Nephron progenitor cell (in vitro differentiated cells): ENCODE measurements at regions not wholly inside any gene's neighbourhood (a gene's known extent, or its start where the extent isn't known, plus 50 kb on each side); places are given as distances from the start of the nearest gene placed in this dataset.

ENCODE experiments used
- DNase-seq: peaks from one replicate; pipeline ENCODE4 v3.0.0; 2021
- H3K27ac Mint-ChIP-seq: 2 replicates; pipeline ENCODE4 v1.8.0; 2021; ENCODE audit warnings: mild to moderate bottlenecking, moderate library complexity, mixed read lengths
- H3K27me3 Mint-ChIP-seq: 2 replicates; pipeline ENCODE4 v1.8.0; 2021; ENCODE audit warnings: mild to moderate bottlenecking, low read depth, mixed read lengths; ENCODE audit not compliant: poor library complexity
- H3K36me3 Mint-ChIP-seq: 2 replicates; pipeline ENCODE4 v1.8.0; 2021; ENCODE audit warnings: low read depth, mixed read lengths
- H3K4me1 Mint-ChIP-seq: 2 replicates; pipeline ENCODE4 v1.8.0; 2021; ENCODE audit warnings: mixed read lengths
- H3K4me3 Mint-ChIP-seq: 2 replicates; pipeline ENCODE4 v1.8.0; 2021; ENCODE audit warnings: mild to moderate bottlenecking, moderate library complexity, mixed read lengths
- H3K9me3 Mint-ChIP-seq: 2 replicates; pipeline ENCODE4 v1.8.0; 2021; ENCODE audit warnings: mild to moderate bottlenecking, moderate library complexity, mixed read lengths
- CTCF ChIP-seq: fragments of 200-600 bp; sonication (generic); IDR thresholded peaks from 2 replicates; pipeline ENCODE4 v1.5.0; 2021; ENCODE audit warnings: antibody characterized with exemption

DNA sequence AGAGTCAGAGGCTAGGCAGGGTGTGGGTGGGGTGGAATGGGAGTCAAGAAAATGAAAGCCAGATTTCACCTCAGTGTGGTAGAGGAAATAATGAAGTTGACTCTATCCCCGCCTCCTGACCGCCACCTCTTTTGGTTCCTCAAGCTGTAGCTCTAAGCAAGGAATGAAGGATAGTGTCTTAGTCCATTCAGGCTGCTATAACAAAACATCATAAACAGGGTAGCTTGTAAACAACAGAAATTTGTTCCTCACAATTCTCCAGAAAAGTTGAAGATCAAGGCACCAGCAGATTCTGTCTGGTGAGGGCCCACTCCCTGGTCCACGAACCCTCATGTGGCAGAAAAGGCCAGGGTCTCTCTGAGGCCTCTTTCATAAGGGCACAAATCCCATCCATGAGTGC lies 109.1 kb upstream of the AMN1 start:
- Mint-ChIP-seq H3K27ac (no peak overlapping the region), H3K4me3 (no peak overlapping the region), H3K36me3 (peaks cover 10% of the 10 kb centered on the region), H3K4me1 (no peaks in the 10 kb centered on the region), H3K27me3 (peaks cover 4% of the 10 kb centered on the region), H3K9me3 (peaks cover 55% of the 10 kb centered on the region)
- no peak for DNase-seq
- no peak for TF ChIP-seq CTCF

DNA sequence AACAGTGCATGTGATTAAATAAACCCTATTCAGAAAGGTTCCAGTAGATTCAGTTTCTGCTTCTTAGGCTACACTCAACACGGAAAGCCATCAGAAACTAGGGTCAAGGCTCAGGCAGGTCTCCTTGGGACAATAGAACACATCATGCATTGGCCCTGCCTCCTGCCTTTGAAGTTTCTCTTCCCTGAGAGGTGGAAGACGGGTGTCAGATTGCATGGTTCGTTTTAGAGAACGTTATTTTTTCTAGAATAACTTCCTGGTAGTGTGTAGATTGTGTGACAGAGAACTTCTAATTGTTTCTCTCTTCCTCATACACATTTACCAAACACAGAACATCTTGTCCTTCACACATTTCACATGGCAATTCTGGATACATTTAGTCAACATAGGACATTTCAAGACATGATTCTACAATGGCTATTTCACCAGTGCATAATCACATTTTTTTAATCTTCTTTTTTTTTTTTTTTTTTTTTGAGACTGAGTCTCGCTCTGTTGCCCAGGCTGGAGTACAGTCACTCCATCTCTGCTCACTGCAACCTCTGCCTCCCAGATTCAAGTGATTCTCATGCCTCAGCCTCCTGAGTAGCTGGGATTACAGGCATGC lies 106.6 kb upstream of the AMN1 start:
- H3K27ac Mint-ChIP-seq, result no peak overlapping the region
- DNase-seq, result no peak
- peaks cover 61% of the 10 kb centered on the region for H3K9me3 Mint-ChIP-seq
- TF ChIP-seq CTCF, result no peak
- no peak overlapping the region for H3K4me3 Mint-ChIP-seq
- H3K36me3 Mint-ChIP-seq, result peaks cover 10% of the 10 kb centered on the region
- H3K4me1 Mint-ChIP-seq, result no peaks in the 10 kb centered on the region
- H3K27me3 Mint-ChIP-seq, result no peaks in the 10 kb centered on the region

GRCh38 chr12:31834150-31834549 lies 105.3 kb upstream of the AMN1 start:
- Mint-ChIP-seq H3K27ac (no peak overlapping the region), H3K27me3 (no peaks in the 10 kb centered on the region), H3K4me3 (no peak overlapping the region), H3K4me1 (no peaks in the 10 kb centered on the region), H3K9me3 (peaks cover 70% of the 10 kb centered on the region), H3K36me3 (peaks cover 14% of the 10 kb centered on the region)
- no peak for DNase-seq
- TF ChIP-seq CTCF, result no peak

GRCh38 chr12:31832740-31833729 lies 104.2 kb upstream of the AMN1 start:
- Mint-ChIP-seq H3K27me3 (no peaks in the 10 kb centered on the region), H3K27ac (no peak overlapping the region), H3K36me3 (peaks cover 8% of the 10 kb centered on the region), H3K4me3 (no peak overlapping the region), H3K9me3 (peaks cover 69% of the 10 kb centered on the region), H3K4me1 (no peaks in the 10 kb centered on the region)
- TF ChIP-seq CTCF, result no peak
- DNase-seq, result no peak

- no peak for DNase-seq
- H3K36me3 Mint-ChIP-seq, result peaks cover 28% of the 10 kb centered on the region
- no peak for TF ChIP-seq CTCF
- H3K27me3 Mint-ChIP-seq, result no peaks in the 10 kb centered on the region
- no peak overlapping the region for H3K4me3 Mint-ChIP-seq
- no peak overlapping the region for H3K27ac Mint-ChIP-seq
- no peaks in the 10 kb centered on the region for H3K4me1 Mint-ChIP-seq
- H3K9me3 Mint-ChIP-seq, result peaks cover 83% of the 10 kb centered on the region
Measured at GRCh38 chr12:31828071-31828470, 99.2 kb upstream of the AMN1 start.
